DND-41 (cell line): ENCODE measurements at regions not wholly inside any gene's neighbourhood (a gene's known extent, or its start where the extent isn't known, plus 50 kb on each side); places are given as distances from the start of the nearest gene placed in this dataset.

ENCODE experiments used
- EZH2 ChIP-seq: IDR thresholded peaks from 3 replicates; pipeline ENCODE4 v1.6.1; 2012; ENCODE audit warnings: borderline replicate concordance, low read depth, mild to moderate bottlenecking, moderate library complexity, low read length, inconsistent platforms; ENCODE audit not compliant: severe bottlenecking
- TF ChIP-seq, protein P1 (sequence below): IDR thresholded peaks from 2 replicates; pipeline ENCODE4 v1.5.1; 2012; ENCODE audit warnings: borderline replicate concordance, low read length, moderate library complexity, mild to moderate bottlenecking; ENCODE audit not compliant: poor library complexity, severe bottlenecking; ENCODE audit errors: extremely low read depth

DNA sequence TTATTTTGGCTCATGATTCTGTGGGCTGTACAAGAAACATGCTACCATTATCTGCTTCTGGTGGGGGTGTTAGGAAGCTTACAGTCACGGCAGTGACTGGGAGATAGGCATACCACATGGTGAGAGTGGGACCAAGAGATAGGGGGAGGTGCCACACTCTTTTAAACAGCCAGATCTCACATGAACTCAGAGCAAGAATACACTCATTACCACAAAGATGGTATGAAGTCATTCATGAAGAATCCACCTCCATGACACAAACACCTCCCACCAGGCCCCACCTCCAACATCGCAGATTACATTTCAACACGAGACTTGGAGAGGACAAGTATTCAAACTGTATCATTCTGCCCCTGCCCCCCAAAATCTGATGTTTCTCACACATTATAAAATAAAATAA lies 2396.7 kb downstream of the PCDH7 start:
- TF ChIP-seq, protein P1, sequence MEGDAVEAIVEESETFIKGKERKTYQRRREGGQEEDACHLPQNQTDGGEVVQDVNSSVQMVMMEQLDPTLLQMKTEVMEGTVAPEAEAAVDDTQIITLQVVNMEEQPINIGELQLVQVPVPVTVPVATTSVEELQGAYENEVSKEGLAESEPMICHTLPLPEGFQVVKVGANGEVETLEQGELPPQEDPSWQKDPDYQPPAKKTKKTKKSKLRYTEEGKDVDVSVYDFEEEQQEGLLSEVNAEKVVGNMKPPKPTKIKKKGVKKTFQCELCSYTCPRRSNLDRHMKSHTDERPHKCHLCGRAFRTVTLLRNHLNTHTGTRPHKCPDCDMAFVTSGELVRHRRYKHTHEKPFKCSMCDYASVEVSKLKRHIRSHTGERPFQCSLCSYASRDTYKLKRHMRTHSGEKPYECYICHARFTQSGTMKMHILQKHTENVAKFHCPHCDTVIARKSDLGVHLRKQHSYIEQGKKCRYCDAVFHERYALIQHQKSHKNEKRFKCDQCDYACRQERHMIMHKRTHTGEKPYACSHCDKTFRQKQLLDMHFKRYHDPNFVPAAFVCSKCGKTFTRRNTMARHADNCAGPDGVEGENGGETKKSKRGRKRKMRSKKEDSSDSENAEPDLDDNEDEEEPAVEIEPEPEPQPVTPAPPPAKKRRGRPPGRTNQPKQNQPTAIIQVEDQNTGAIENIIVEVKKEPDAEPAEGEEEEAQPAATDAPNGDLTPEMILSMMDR, result no peak
- no peak for TF ChIP-seq EZH2
